ENCODE measurements at regions not wholly inside any gene's neighbourhood (a gene's known extent, or its start where the extent isn't known, plus 50 kb on each side); places are given as distances from the start of the nearest gene placed in this dataset.
A peak's percentile ranks its signal among the peaks of the same experiment; 100 is the strongest.

- TF ChIP-seq CTCF (IDR thresholded peaks at IDR 0.05; ENCODE audit: insufficient read depth, low read depth, low read length, missing control alignments), result no peak
- no peak for DNase-seq (ENCODE audit: low read depth)
- H3K4me3 ChIP-seq (ENCODE audit: low read length), result no peak overlapping the region
These were observed 389.1 kb upstream of the WWC1 start for GRCh38 chr5:167902298-167902697.

GRCh38 chr5:167903243-167903642, 388.2 kb upstream of the WWC1 start:
- no peak for TF ChIP-seq CTCF (IDR thresholded peaks at IDR 0.05; ENCODE audit: insufficient read depth, low read depth, low read length, missing control alignments)
- no peak for DNase-seq (ENCODE audit: low read depth)
- no peak overlapping the region for H3K4me3 ChIP-seq (ENCODE audit: low read length)

GRCh38 chr5:167903659-167904058, 387.8 kb upstream of the WWC1 start:
- no peak for DNase-seq (ENCODE audit: low read depth)
- H3K4me3 ChIP-seq (ENCODE audit: low read length), result no peak overlapping the region
- no peak for TF ChIP-seq CTCF (IDR thresholded peaks at IDR 0.05; ENCODE audit: insufficient read depth, low read depth, low read length, missing control alignments)

GRCh38 chr5:167905919-167906853, 385.3 kb upstream of the WWC1 start:
- no peak for TF ChIP-seq CTCF (IDR thresholded peaks at IDR 0.05; ENCODE audit: insufficient read depth, low read depth, low read length, missing control alignments)
- no peak overlapping the region for H3K4me3 ChIP-seq (ENCODE audit: low read length)
- no peak for DNase-seq (ENCODE audit: low read depth)

GRCh38 chr5:167908606-167909005, 382.8 kb upstream of the WWC1 start:
- TF ChIP-seq CTCF (IDR thresholded peaks at IDR 0.05; ENCODE audit: insufficient read depth, low read depth, low read length, missing control alignments), result no peak
- DNase-seq (ENCODE audit: low read depth), result peak; percentile 24
- H3K4me3 ChIP-seq (ENCODE audit: low read length), result no peak overlapping the region

GRCh38 chr5:167912941-167913665, 378.3 kb upstream of the WWC1 start:
- H3K4me3 ChIP-seq (ENCODE audit: low read length), result no peak overlapping the region
- no peak for TF ChIP-seq CTCF (IDR thresholded peaks at IDR 0.05; ENCODE audit: insufficient read depth, low read depth, low read length, missing control alignments)
- no peak for DNase-seq (ENCODE audit: low read depth)
